K562 (cell line): ENCODE measurements at regions not wholly inside any gene's neighbourhood (a gene's known extent, or its start where the extent isn't known, plus 50 kb on each side); places are given as distances from the start of the nearest gene placed in this dataset.

Experiments used
- ATF1 ChIP-seq, 2 experiments: fragments of 450-650 bp in 1 of 2; IDR thresholded peaks; 2 replicates each; pipeline ENCODE4 v1.6.1; 2016; ENCODE audit warnings: missing compliant biosample characterization in 1 of 2, missing genetic modification characterization in 1 of 2
- CREB1 ChIP-seq, 2 experiments: sonication (generic) in 1 of 2; formaldehyde crosslinking in 1 of 2; IDR thresholded peaks; 2 replicates each; pipeline versions ENCODE4 v1.6.1 to v1.8.0; 2012 to 2022; ENCODE audit warnings: inconsistent platforms in 1 of 2, mild to moderate bottlenecking in 1 of 2, missing genetic modification reagents in 1 of 2, moderate library complexity in 1 of 2
- HDAC2 ChIP-seq: fragments of 450-650 bp; IDR thresholded peaks from 2 replicates; pipeline ENCODE4 v1.6.1; 2016; ENCODE audit warnings: mild to moderate bottlenecking
- HSF4 ChIP-seq: fragments of 250-450 bp; sonication (Bioruptor Pico); IDR thresholded peaks from 2 replicates; pipeline ENCODE4 v2.1.2; 2022; ENCODE audit warnings: mild to moderate bottlenecking, moderate library complexity, borderline replicate concordance
- MEF2A ChIP-seq: IDR thresholded peaks from 2 replicates; pipeline ENCODE4 v1.6.1; 2011; ENCODE audit warnings: low read depth, mild to moderate bottlenecking, low read length, moderate library complexity; ENCODE audit not compliant: control insufficient read depth
- NR2C2 ChIP-seq, 2 experiments: fragments of 200-800 bp in 1 of 2; sonication (Bioruptor generic) in 1 of 2; sonication (generic) in 1 of 2; formaldehyde crosslinking in 1 of 2; IDR thresholded peaks; 2 replicates each; pipeline versions ENCODE4 v1.6.1 to v1.8.0; 2016 to 2022; ENCODE audit warnings: mild to moderate bottlenecking in 1 of 2, missing compliant biosample characterization in 1 of 2, missing genetic modification characterization in 1 of 2, missing genetic modification reagents in 1 of 2
- RFX5 ChIP-seq: IDR thresholded peaks from 2 replicates; pipeline ENCODE4 v1.6.1; 2011; ENCODE audit warnings: low read depth, mild to moderate bottlenecking, improper control_type of control experiment, low read length
- TAF7 ChIP-seq: fragments of 450-650 bp; IDR thresholded peaks from 2 replicates; pipeline ENCODE4 v1.6.1; 2016; ENCODE audit warnings: missing genetic modification characterization, missing compliant biosample characterization
- TEAD4 ChIP-seq, 2 experiments: sonication (generic) in 1 of 2; formaldehyde crosslinking in 1 of 2; IDR thresholded peaks; 2 replicates each; pipeline versions ENCODE4 v1.6.1 to v1.8.0; 2012 to 2022; ENCODE audit warnings: borderline replicate concordance in 1 of 2, inconsistent platforms in 1 of 2, low read length in 1 of 2, mild to moderate bottlenecking in 1 of 2, missing genetic modification reagents in 1 of 2
- ZFX ChIP-seq: sonication (generic); formaldehyde crosslinking; IDR thresholded peaks from 2 replicates; pipeline ENCODE4 v1.8.0; 2022; ENCODE audit warnings: mild to moderate bottlenecking, missing genetic modification reagents, moderate library complexity
- ZNF121 ChIP-seq: sonication (generic); formaldehyde crosslinking; conservative IDR thresholded peaks from 2 replicates; pipeline ENCODE4 v1.8.0; 2022; ENCODE audit warnings: missing genetic modification reagents
- ZNF175 ChIP-seq: fragments of 200-800 bp; sonication (Bioruptor generic); IDR thresholded peaks from 2 replicates; pipeline ENCODE4 v1.6.1; 2016; ENCODE audit warnings: low read depth, mild to moderate bottlenecking, missing genetic modification characterization, missing compliant biosample characterization
- TF ChIP-seq, protein P1 (sequence below), 3 experiments: IDR thresholded peaks in 2 of 3; conservative IDR thresholded peaks in 1 of 3; 2 replicates each; pipeline ENCODE4 v1.5.1; 2011 to 2012; ENCODE audit warnings: low read length in 3 of 3, mild to moderate bottlenecking in 3 of 3, control low read depth in 2 of 3, improper control_type of control experiment in 1 of 3, inconsistent platforms in 1 of 3, low read depth in 1 of 3, mixed read lengths in 1 of 3, moderate library complexity in 1 of 3; ENCODE audit not compliant: insufficient read depth in 2 of 3

DNA sequence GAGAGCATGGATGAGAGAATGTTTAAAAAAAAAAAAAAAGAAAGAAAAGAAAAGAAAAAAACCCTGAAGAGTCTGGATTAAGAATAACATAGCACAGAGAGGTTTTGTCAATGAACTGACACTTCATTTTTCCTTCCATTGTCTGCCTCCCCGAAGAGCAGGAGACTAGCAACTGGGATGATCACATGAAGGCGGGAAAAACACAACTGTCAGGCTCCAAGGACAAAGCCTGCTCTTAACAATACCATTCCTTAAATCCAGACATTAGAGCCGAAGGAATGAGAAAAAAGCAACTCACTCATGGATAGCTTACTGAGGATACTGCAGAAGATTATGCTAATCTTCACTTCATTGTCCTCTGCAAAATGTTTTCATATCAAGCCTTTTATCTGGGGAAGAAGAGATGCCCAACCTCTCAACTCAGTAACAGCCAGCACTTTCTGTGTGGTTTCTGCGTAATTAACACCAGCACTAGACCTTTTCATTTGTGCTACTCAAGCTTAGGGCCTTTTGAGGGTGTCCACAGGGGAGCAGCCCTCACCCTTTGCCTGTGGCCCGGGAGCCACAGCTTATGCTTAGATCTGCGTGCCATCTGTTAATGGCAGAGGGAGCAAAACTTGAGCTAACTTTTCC is 182.3 kb downstream of the BARHL2 start:
- TF ChIP-seq NR2C2 (CRISPR knock-in tag; IDR thresholded peaks at IDR 0.05) (no peak), NR2C2 (tag; IDR thresholded peaks at IDR 0.05) (no peak), ATF1 (CRISPR knock-in tag; IDR thresholded peaks at IDR 0.05) (no peak), ATF1 (tag; IDR thresholded peaks at IDR 0.05) (no peak), HDAC2 (no peak), TEAD4 (IDR thresholded peaks at IDR 0.05; ENCODE audit: low read length) (no peak), TEAD4 (CRISPR knock-in tag; IDR thresholded peaks at IDR 0.05; ENCODE audit: borderline replicate concordance) (no peak), ZFX (CRISPR knock-in tag) (no peak), HSF4 (CRISPR knock-in tag) (no peak), TAF7 (no peak), CREB1 (IDR thresholded peaks at IDR 0.05) (no peak), CREB1 (CRISPR knock-in tag; IDR thresholded peaks at IDR 0.05) (no peak), ZNF121 (CRISPR knock-in tag) (no peak), RFX5 (no peak), ZNF175 (no peak), MEF2A (no peak)
- TF ChIP-seq, protein P1, sequence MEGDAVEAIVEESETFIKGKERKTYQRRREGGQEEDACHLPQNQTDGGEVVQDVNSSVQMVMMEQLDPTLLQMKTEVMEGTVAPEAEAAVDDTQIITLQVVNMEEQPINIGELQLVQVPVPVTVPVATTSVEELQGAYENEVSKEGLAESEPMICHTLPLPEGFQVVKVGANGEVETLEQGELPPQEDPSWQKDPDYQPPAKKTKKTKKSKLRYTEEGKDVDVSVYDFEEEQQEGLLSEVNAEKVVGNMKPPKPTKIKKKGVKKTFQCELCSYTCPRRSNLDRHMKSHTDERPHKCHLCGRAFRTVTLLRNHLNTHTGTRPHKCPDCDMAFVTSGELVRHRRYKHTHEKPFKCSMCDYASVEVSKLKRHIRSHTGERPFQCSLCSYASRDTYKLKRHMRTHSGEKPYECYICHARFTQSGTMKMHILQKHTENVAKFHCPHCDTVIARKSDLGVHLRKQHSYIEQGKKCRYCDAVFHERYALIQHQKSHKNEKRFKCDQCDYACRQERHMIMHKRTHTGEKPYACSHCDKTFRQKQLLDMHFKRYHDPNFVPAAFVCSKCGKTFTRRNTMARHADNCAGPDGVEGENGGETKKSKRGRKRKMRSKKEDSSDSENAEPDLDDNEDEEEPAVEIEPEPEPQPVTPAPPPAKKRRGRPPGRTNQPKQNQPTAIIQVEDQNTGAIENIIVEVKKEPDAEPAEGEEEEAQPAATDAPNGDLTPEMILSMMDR (IDR thresholded peaks at IDR 0.05 in 2 of 3, conservative IDR thresholded peaks at IDR 0.05 in 1 of 3; ENCODE audit: insufficient read depth in 2 of 3, low read depth in 1 of 3, low read length in 3 of 3) = no peak
